ELR (cell line): ENCODE measurements at regions not wholly inside any gene's neighbourhood (a gene's known extent, or its start where the extent isn't known, plus 50 kb on each side); places are given as distances from the start of the nearest gene placed in this dataset.
"Not testable (repeated sequence)": the region's sequence is repeated elsewhere in the genome, so short reads cannot be mapped to it uniquely, and the experiment has no call there.

Experiments used
- DNase-seq: peaks from one replicate; pipeline ENCODE4 v3.0.0-alpha.2; 2015; ENCODE audit warnings: low read depth

- no peak for DNase-seq
Observed at GRCh38 chr3:36656873-36657272, 107.5 kb downstream of the DCLK3 start.

- peak; percentile 28 for DNase-seq
Observed at GRCh38 chr3:36653095-36653494, 111.3 kb downstream of the DCLK3 start.

GRCh38 chr3:36652104-36652503, 112.2 kb downstream of the DCLK3 start:
- DNase-seq, result no peak

GRCh38 chr3:36650271-36650671, 114.1 kb downstream of the DCLK3 start:
- DNase-seq, result no peak

GRCh38 chr3:36649125-36649524, 115.2 kb downstream of the DCLK3 start:
- DNase-seq, result no peak

GRCh38 chr3:36648241-36649034, 115.9 kb downstream of the DCLK3 start:
- peak; percentile 73 for DNase-seq

GRCh38 chr3:36647423-36647853, 116.9 kb downstream of the DCLK3 start:
- no peak for DNase-seq

- DNase-seq, result no peak
Observed at GRCh38 chr3:36643192-36643591, 121.2 kb downstream of the DCLK3 start.

GRCh38 chr3:36635731-36636130, 128.6 kb downstream of the DCLK3 start:
- peak; percentile 17 for DNase-seq

GRCh38 chr3:36633897-36634296, 130.5 kb downstream of the DCLK3 start:
- DNase-seq, result not testable (repeated sequence)

GRCh38 chr3:36633060-36633459, 131.3 kb downstream of the DCLK3 start:
- DNase-seq, result no peak

- DNase-seq, result no peak
Observed at GRCh38 chr3:36631549-36631948, 132.8 kb downstream of the DCLK3 start.

- no peak for DNase-seq
Observed at GRCh38 chr3:36615861-36616260, 148.5 kb downstream of the DCLK3 start.

- DNase-seq, result no peak
Observed at GRCh38 chr3:36606871-36607765, 157.2 kb downstream of the DCLK3 start.

- no peak for DNase-seq
Observed at GRCh38 chr3:36603423-36603822, 160.9 kb downstream of the DCLK3 start.

- no peak for DNase-seq
Observed at GRCh38 chr3:36600404-36600803, 163.9 kb downstream of the DCLK3 start.
